IMR-90 (cell line): ENCODE measurements at regions not wholly inside any gene's neighbourhood (a gene's known extent, or its start where the extent isn't known, plus 50 kb on each side); places are given as distances from the start of the nearest gene placed in this dataset.

ENCODE experiments used
- ATAC-seq: fragments of 200-7000 bp; cut with Tn5 transposase; 2 replicates; pipeline ENCODE4 v1.9.1; 2020; ENCODE audit warnings: low read depth, mild to moderate bottlenecking, moderate library complexity
- BruUV-seq: library from RNA; stranded (reverse); fragments of 400-500 nt; replicated peaks from 2 replicates; lab custom pipeline; 2021; lab: Mats Ljungman, UMichigan
- CTCF ChIA-PET: fragments of 300-600 bp; formaldehyde crosslinking; extraction: SDS; loops from one replicate; lab custom pipeline; 2021; ENCODE audit warnings: antibody characterized with exemption; lab: Yijun Ruan, JAX
- POLR2A ChIA-PET: fragments of 300-600 bp; sonication (Branson Sonifier 250); formaldehyde crosslinking; loops from one replicate; lab custom pipeline; 2022; ENCODE audit warnings: antibody characterized with exemption; ENCODE audit not compliant: unreplicated experiment; lab: Charles Lee
- DNase-seq: peaks from one replicate; pipeline ENCODE4 v3.0.0; 2013
- H2AFZ ChIP-seq: replicated peaks from 2 replicates; pipeline ENCODE3; 2013; ENCODE audit warnings: low read length, mild to moderate bottlenecking; ENCODE audit not compliant: poor library complexity
- H2AK5ac ChIP-seq: 2 replicates; pipeline ENCODE4 v1.6.1; 2013; ENCODE audit warnings: low read depth, low read length, inconsistent platforms
- H2AK9ac ChIP-seq: replicated peaks from 2 replicates; pipeline ENCODE3; 2013; ENCODE audit warnings: mild to moderate bottlenecking, low read depth, low read length, moderate library complexity; ENCODE audit not compliant: poor library complexity
- H2BK120ac ChIP-seq: 2 replicates; pipeline ENCODE4 v1.6.1; 2013; ENCODE audit warnings: low read depth, low read length, inconsistent platforms
- H2BK15ac ChIP-seq: 3 replicates; pipeline ENCODE4 v1.6.1; 2013; ENCODE audit warnings: low read depth, low read length, inconsistent platforms
- H2BK20ac ChIP-seq: 2 replicates; pipeline ENCODE4 v1.6.1; 2013; ENCODE audit warnings: low read depth, mild to moderate bottlenecking, inconsistent platforms, low read length, moderate library complexity
- H2BK5ac ChIP-seq: 2 replicates; pipeline ENCODE4 v1.6.1; 2013; ENCODE audit warnings: mild to moderate bottlenecking, low read depth, low read length, inconsistent platforms; ENCODE audit not compliant: poor library complexity, severe bottlenecking
- H3K14ac ChIP-seq: replicated peaks from 2 replicates; pipeline ENCODE4 v1.6.1; 2013; ENCODE audit warnings: low read depth, low read length, inconsistent platforms
- H3K18ac ChIP-seq: 2 replicates; pipeline ENCODE4 v1.6.1; 2013; ENCODE audit warnings: low read depth, low read length, control low read depth
- H3K23ac ChIP-seq: 2 replicates; pipeline ENCODE4 v1.6.1; 2013; ENCODE audit warnings: low read depth, low read length, inconsistent platforms
- H3K27ac ChIP-seq: 2 replicates; pipeline ENCODE4 v1.5.1; 2013; ENCODE audit warnings: mild to moderate bottlenecking, control low read depth, low read length; ENCODE audit not compliant: insufficient read depth
- H3K27me3 ChIP-seq: 2 replicates; pipeline ENCODE4 v1.6.1; 2013; ENCODE audit warnings: low read length; ENCODE audit not compliant: control insufficient read depth, insufficient read depth
- H3K36me3 ChIP-seq: 2 replicates; pipeline ENCODE4 v1.6.1; 2013; ENCODE audit warnings: low read length, mixed read lengths; ENCODE audit not compliant: control insufficient read depth, insufficient read depth
- H3K4ac ChIP-seq: 2 replicates; pipeline ENCODE4 v1.6.1; 2013; ENCODE audit warnings: low read depth, low read length, inconsistent platforms
- H3K4me1 ChIP-seq: 2 replicates; pipeline ENCODE4 v1.6.1; 2013; ENCODE audit warnings: low read length, mixed read lengths; ENCODE audit not compliant: control insufficient read depth, insufficient read depth
- H3K4me2 ChIP-seq: 2 replicates; pipeline ENCODE4 v1.6.1; 2013; ENCODE audit warnings: low read depth, mild to moderate bottlenecking, control low read depth, low read length, moderate library complexity
- H3K4me3 ChIP-seq: 2 replicates; pipeline ENCODE4 v1.5.1; 2013; ENCODE audit warnings: low read depth, mild to moderate bottlenecking, control low read depth, low read length, moderate library complexity; ENCODE audit not compliant: insufficient read depth
- H3K56ac ChIP-seq: 2 replicates; pipeline ENCODE4 v1.6.1; 2013; ENCODE audit warnings: low read length, inconsistent platforms; ENCODE audit not compliant: insufficient read depth; ENCODE audit errors: extremely low read depth
- H3K79me1 ChIP-seq, 2 experiments: 2 replicates each; pipeline ENCODE4 v1.6.1; 2013; ENCODE audit warnings: low read length in 2 of 2, inconsistent platforms in 1 of 2, low read depth in 1 of 2
- H3K9ac ChIP-seq: 2 replicates; pipeline ENCODE4 v1.6.1; 2013; ENCODE audit warnings: low read depth, low read length, control low read depth
- H3K9me1 ChIP-seq: 2 replicates; pipeline ENCODE4 v1.6.1; 2013; ENCODE audit warnings: low read length, inconsistent platforms; ENCODE audit not compliant: insufficient read depth
- H3K9me3 ChIP-seq: 2 replicates; pipeline ENCODE4 v1.6.1; 2013; ENCODE audit warnings: low read length; ENCODE audit not compliant: control insufficient read depth, insufficient read depth
- H4K20me1 ChIP-seq: 2 replicates; pipeline ENCODE4 v1.6.1; 2013; ENCODE audit warnings: low read length, inconsistent platforms; ENCODE audit not compliant: insufficient read depth
- H4K5ac ChIP-seq: 2 replicates; pipeline ENCODE4 v1.6.1; 2013; ENCODE audit warnings: mild to moderate bottlenecking, low read depth, low read length, control low read depth
- H4K8ac ChIP-seq, 2 experiments: 2 replicates each; pipeline ENCODE4 v1.6.1; 2013; ENCODE audit warnings: low read depth in 2 of 2, low read length in 2 of 2, control low read depth in 1 of 2, inconsistent platforms in 1 of 2
- H4K91ac ChIP-seq: 2 replicates; pipeline ENCODE4 v1.6.1; 2013; ENCODE audit warnings: low read depth, low read length, inconsistent platforms; ENCODE audit not compliant: insufficient read depth
- CEBPB ChIP-seq: IDR thresholded peaks from 2 replicates; pipeline ENCODE4 v1.6.1; 2012; ENCODE audit warnings: low read depth, low read length, improper control_type of control experiment
- CHD1 ChIP-seq: IDR thresholded peaks from 2 replicates; pipeline ENCODE4 v1.6.1; 2012; ENCODE audit warnings: low read depth, low read length, improper control_type of control experiment
- ELK1 ChIP-seq: fragments of 150-350 bp; IDR thresholded peaks from 2 replicates; pipeline ENCODE4 v1.6.1; 2016; ENCODE audit warnings: low read depth, mild to moderate bottlenecking, low read length, moderate library complexity, borderline replicate concordance
- FOS ChIP-seq: fragments of 150-350 bp; IDR thresholded peaks from 2 replicates; pipeline ENCODE4 v1.6.1; 2016; ENCODE audit warnings: low read depth, low read length
- MAFK ChIP-seq: IDR thresholded peaks from 2 replicates; pipeline ENCODE4 v1.6.1; 2012; ENCODE audit warnings: low read depth, low read length, improper control_type of control experiment
- MAZ ChIP-seq: IDR thresholded peaks from 2 replicates; pipeline ENCODE4 v1.6.1; 2012; ENCODE audit warnings: low read depth, mild to moderate bottlenecking, low read length, improper control_type of control experiment, moderate library complexity, borderline replicate concordance
- NFE2L2 ChIP-seq: fragments of 150-350 bp; IDR thresholded peaks from 2 replicates; pipeline ENCODE4 v1.6.1; 2016; ENCODE audit warnings: low read depth, mild to moderate bottlenecking, low read length
- POLR2A ChIP-seq: IDR thresholded peaks from 2 replicates; pipeline ENCODE4 v1.6.1; 2012; ENCODE audit warnings: mild to moderate bottlenecking, low read depth, low read length
- RCOR1 ChIP-seq: IDR thresholded peaks from 2 replicates; pipeline ENCODE4 v1.6.1; 2012; ENCODE audit warnings: mild to moderate bottlenecking, low read length, improper control_type of control experiment; ENCODE audit not compliant: insufficient replicate concordance
- RFX5 ChIP-seq: IDR thresholded peaks from 2 replicates; pipeline ENCODE4 v1.8.0; 2012; ENCODE audit warnings: low read depth, mild to moderate bottlenecking, low read length, moderate library complexity
- SMC3 ChIP-seq: fragments of 150-350 bp; IDR thresholded peaks from 2 replicates; pipeline ENCODE4 v1.6.1; 2016; ENCODE audit warnings: low read depth, mild to moderate bottlenecking, antibody characterized with exemption, low read length, moderate library complexity
- USF2 ChIP-seq: fragments of 150-350 bp; IDR thresholded peaks from 2 replicates; pipeline ENCODE4 v1.6.1; 2017; ENCODE audit warnings: mild to moderate bottlenecking, antibody characterized with exemption, low read length, low read depth
- WGBS, 2 experiments: methylation state at CpG; one replicate each; pipeline versions ENCODE4 v1.1.5 to v1.1.7; 2013; ENCODE audit warnings: missing lambda C conversion rate in 2 of 2; ENCODE audit not compliant: insufficient read length in 1 of 2; ENCODE audit errors: extremely low coverage in 2 of 2; 5-methylcytosine and 5-hydroxymethylcytosine counted together
- dilution Hi-C: fragments of 300-500 bp; cut with HindIII; formaldehyde crosslinking; loops from one replicate; pipeline ENCODE4 v1.14.3; 2018; ENCODE audit warnings: low sequenced_read_pairs; ENCODE audit not compliant: unreplicated experiment
- in situ Hi-C: fragments of 300-500 bp; cut with MboI; formaldehyde crosslinking; loops from 3 replicates; pipeline ENCODE4 v1.14.3; 2019; ENCODE audit warnings: low sequenced_read_pairs, inconsistent platforms, mixed read lengths
- intact Hi-C: fragments of 100-400 bp; cut with micrococcal nuclease; formaldehyde crosslinking; loops from 2 replicates; pipeline ENCODE4 v1.10.0; 2022

GRCh38 chr5:117748336-117748735, 1173.7 kb upstream of the SEMA6A start:
- in situ Hi-C loops = no loop called here
- WGBS, 2 experiments = no CpG with 5 or more reads among the region's 5 CpGs
- no peak overlapping the region for H2AK9ac ChIP-seq

More at GRCh38 chr5:117748336-117748735, 1173.7 kb upstream of the SEMA6A start:
- H4K8ac ChIP-seq = no peak overlapping the region
- no peak overlapping the region for H2BK20ac ChIP-seq
- no peak overlapping the region for H3K18ac ChIP-seq
- no peaks in the 10 kb centered on the region for H3K9me3 ChIP-seq
- H4K20me1 ChIP-seq = no peaks in the 10 kb centered on the region
- BruUV-seq = no TSS peak
- no peak overlapping the region for H2AFZ ChIP-seq
- no peak overlapping the region for H2BK5ac ChIP-seq
- H3K4me3 ChIP-seq = no peak overlapping the region
- H4K5ac ChIP-seq = no peak overlapping the region
- no peak overlapping the region for H3K9ac ChIP-seq
- intact Hi-C loops (no loop called here), dilution Hi-C loops (no loop called here)
- TF ChIP-seq CHD1 (no peak), POLR2A (no peak), FOS (no peak), ELK1 (no peak), MAFK (no peak), USF2 (no peak), CEBPB (no peak), NFE2L2 (no peak), MAZ (no peak), RFX5 (no peak), SMC3 (no peak), RCOR1 (no peak)
- H2AK5ac ChIP-seq = no peak overlapping the region
- H3K56ac ChIP-seq = no peak overlapping the region
- H4K91ac ChIP-seq = no peak overlapping the region
- DNase-seq (no peak), ATAC-seq (no peak)
- H3K23ac ChIP-seq = no peak overlapping the region
- POLR2A ChIA-PET = no interaction called here
- H3K14ac ChIP-seq = no peak overlapping the region
- H3K9me1 ChIP-seq = no peaks in the 10 kb centered on the region
- H2BK120ac ChIP-seq = no peak overlapping the region
- no peaks in the 10 kb centered on the region for H3K36me3 ChIP-seq
- CTCF ChIA-PET = no interaction called here
- H3K4me2 ChIP-seq = no peak overlapping the region
- H3K4ac ChIP-seq = no peak overlapping the region
- no peaks in the 10 kb centered on the region for H3K4me1 ChIP-seq
- H3K79me1 ChIP-seq = no peaks in the 10 kb centered on the region
- no peak overlapping the region for H2BK15ac ChIP-seq
- no peak overlapping the region for H3K27ac ChIP-seq
- no peaks in the 10 kb centered on the region for H3K27me3 ChIP-seq
